Pancreas (tissue), 10 donors: ENCODE measurements at regions not wholly inside any gene's neighbourhood (a gene's known extent, or its start where the extent isn't known, plus 50 kb on each side); places are given as distances from the start of the nearest gene placed in this dataset.
A peak's percentile ranks its signal among the peaks of the same experiment; 100 is the strongest.

ENCODE experiments used
- ATAC-seq, 4 donors: fragments of 200-7000 bp; cut with Tn5 transposase; one replicate each; pipeline versions ENCODE4 v1.8.0 to v1.9.1; 2020; ENCODE audit warnings: mild to moderate bottlenecking in 4 of 4, moderate library complexity in 4 of 4
- DNase-seq, 6 donors: peaks; one replicate each; pipeline ENCODE4 v3.0.0-alpha.2; 2020
- FAIRE-seq: peaks from 2 replicates; lab custom pipeline; 2012; peaks lifted over from hg19 to GRCh38; lab: Jason Lieb, UNC
- H3K27ac ChIP-seq, 4 donors: fragments of 200-600 bp; sonication (generic); 1 replicate in 3 of 4; 2 replicates in 1 of 4; pipeline versions ENCODE4 v1.5.0 to v1.8.0; 2020
- H3K27me3 ChIP-seq, 4 donors: fragments of 200-600 bp; one replicate each; pipeline ENCODE4 v1.8.0; 2021
- H3K36me3 ChIP-seq, 3 donors: fragments of 200-600 bp; sonication (generic) in 1 of 3; one replicate each; pipeline versions ENCODE4 v1.5.0 to v1.8.0; 2020 to 2021
- H3K4me1 ChIP-seq, 3 donors: fragments of 200-600 bp; one replicate each; pipeline ENCODE4 v1.8.0; 2021
- H3K4me3 ChIP-seq, 4 donors: fragments of 200-600 bp; sonication (generic) in 2 of 4; one replicate each; pipeline versions ENCODE4 v1.5.0 to v1.8.0; 2020 to 2021
- H3K9me3 ChIP-seq, 4 donors: fragments of 200-600 bp; one replicate each; pipeline ENCODE4 v1.8.0; 2021
- CTCF ChIP-seq, 4 donors: fragments of 200-600 bp; sonication (generic) in 3 of 4; IDR thresholded peaks; one replicate each; pipeline versions ENCODE4 v1.5.0 to v1.8.0; 2021; ENCODE audit warnings: antibody characterized with exemption in 4 of 4
- WGBS, 2 donors: extraction: QIAGEN DNeasy Blood & Tissue Kit; methylation state at CpG; one replicate each; pipeline ENCODE4 v1.1.7; 2013; 5-methylcytosine and 5-hydroxymethylcytosine counted together
- intact Hi-C, 3 donors: fragments of 100-400 bp; cut with DNase I; formaldehyde crosslinking; loops; one replicate each; pipeline versions ENCODE4 v1.11.1 to v1.14.2; 2022
- donor health status: healthy with polysubstance abuse.
- donor health status: DM: no; HTN: no; CAD: no; lungs with moderate emphysema.
- donor health status: DM: no; HTN: no; CAD: no.
- donor health status: control.
- donor health status: control.
- donor health status: Bipolar disorder and iron deficiency.
- donor health status: DM: yes; HTN: yes; CAD: no.
- donor health status: DM: no; HTN: no; CAD: no.
- donor health status: DM: no; HTN: no; CAD: no.
- donor health status: DM: yes; HTN: yes; CAD: no.

DNA sequence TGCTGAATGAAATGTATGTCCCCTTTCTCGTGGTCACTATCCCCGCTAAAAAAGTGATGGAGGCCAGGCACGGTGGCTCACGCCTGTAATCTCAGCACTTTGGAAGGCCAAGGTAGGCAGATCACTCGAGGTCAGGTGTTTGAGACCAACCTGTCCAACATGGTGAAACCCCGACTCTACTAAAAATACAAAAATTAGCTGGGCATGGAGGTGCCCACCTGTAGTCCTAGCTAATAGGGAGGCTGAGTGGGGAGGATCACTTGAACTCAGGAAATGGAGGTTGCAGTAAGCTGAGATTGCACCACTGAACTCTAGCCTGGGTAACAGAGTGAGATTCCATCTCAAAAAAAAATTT lies 91.4 kb upstream of the MKLN1 start:
- no peaks in the 10 kb centered on the region for H3K36me3 ChIP-seq
- no peaks in the 10 kb centered on the region for H3K9me3 ChIP-seq
- ATAC-seq (no peak), DNase-seq (no peak), FAIRE-seq (no peak)
- peak overlapping the region in 1 of 4 donors; percentile 39 for H3K27ac ChIP-seq
- no peak for TF ChIP-seq CTCF (IDR thresholded peaks at IDR 0.05)
- 77 to 86% methylated on average over 6 of the region's 6 CpGs for WGBS, 2 donors
- no peak overlapping the region for H3K4me3 ChIP-seq
- intact Hi-C loops, result no loop called here
- H3K4me1 ChIP-seq, result peaks cover 0 to 3% (median 0%) of the 10 kb centered on the region in 3 donors
- H3K27me3 ChIP-seq, result no peaks in the 10 kb centered on the region

DNA sequence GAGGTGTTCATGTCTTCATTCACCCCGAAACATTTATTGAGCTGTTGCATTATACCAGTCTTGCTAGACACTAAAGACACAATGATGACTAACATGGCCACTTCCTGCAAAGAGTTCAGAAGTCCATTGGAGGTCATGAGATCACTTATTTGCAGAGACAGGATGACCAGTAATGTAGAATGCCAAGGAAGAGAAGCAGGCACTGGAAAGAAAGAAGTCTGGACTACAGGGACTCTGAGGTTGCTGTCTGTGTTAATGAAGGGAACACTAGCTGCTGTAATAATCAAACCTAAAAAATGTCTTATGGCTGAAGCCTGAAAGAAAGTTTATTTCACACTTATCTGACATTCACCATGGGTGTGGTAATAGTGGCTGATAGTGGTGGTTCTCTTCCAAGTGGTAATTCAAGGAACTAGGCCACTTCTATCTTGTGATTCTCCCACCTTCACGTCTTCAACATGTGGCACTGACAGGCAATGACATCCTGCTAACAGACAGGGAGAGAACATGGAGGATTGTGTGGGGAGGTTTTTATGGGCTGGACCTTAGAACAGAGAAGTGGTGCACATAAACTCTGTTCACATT lies 89.2 kb upstream of the MKLN1 start:
- FAIRE-seq (no peak), DNase-seq (no peak), ATAC-seq (peak in 2 of 4 donors; percentile 50 to 60)
- no peak overlapping the region for H3K27ac ChIP-seq
- intact Hi-C loops, result no loop called here
- no peaks in the 10 kb centered on the region for H3K36me3 ChIP-seq
- H3K9me3 ChIP-seq, result no peaks in the 10 kb centered on the region
- H3K4me3 ChIP-seq, result no peak overlapping the region
- WGBS, 2 donors, result 74 to 92% methylated on average over 2 of the region's 2 CpGs
- no peaks in the 10 kb centered on the region for H3K27me3 ChIP-seq
- peaks cover 0 to 3% (median 0%) of the 10 kb centered on the region in 3 donors for H3K4me1 ChIP-seq
- TF ChIP-seq CTCF (IDR thresholded peaks at IDR 0.05), result no peak

GRCh38 chr7:131241386-131241785 lies 86.3 kb upstream of the MKLN1 start:
- Histone ChIP-seq H3K36me3 (no peaks in the 10 kb centered on the region), H3K9me3 (no peaks in the 10 kb centered on the region), H3K4me1 (no peaks in the 10 kb centered on the region), H3K27me3 (no peaks in the 10 kb centered on the region), H3K4me3 (no peak overlapping the region), H3K27ac (no peak overlapping the region)
- TF ChIP-seq CTCF (IDR thresholded peaks at IDR 0.05), result no peak
- 96 to 99% methylated on average over 3 of the region's 3 CpGs for WGBS, 2 donors
- intact Hi-C loops, result no loop called here
- DNase-seq (no peak), ATAC-seq (no peak), FAIRE-seq (no peak)

- 92 to 93% methylated on average over 10 of the region's 10 CpGs for WGBS, 2 donors
- H3K27ac ChIP-seq, result no peak overlapping the region
Measured at GRCh38 chr7:131242123-131242650, 85.5 kb upstream of the MKLN1 start.

More at GRCh38 chr7:131242123-131242650, 85.5 kb upstream of the MKLN1 start:
- no peak for ATAC-seq
- no peaks in the 10 kb centered on the region for H3K36me3 ChIP-seq
- no peaks in the 10 kb centered on the region for H3K27me3 ChIP-seq
- no peak for TF ChIP-seq CTCF (IDR thresholded peaks at IDR 0.05)
- H3K9me3 ChIP-seq, result no peaks in the 10 kb centered on the region
- FAIRE-seq, result no peak
- H3K4me1 ChIP-seq, result no peaks in the 10 kb centered on the region
- DNase-seq, result no peak
- no peak overlapping the region for H3K4me3 ChIP-seq
- intact Hi-C loops, result no loop called here
